ENCODE measurements at regions not wholly inside any gene's neighbourhood (a gene's known extent, or its start where the extent isn't known, plus 50 kb on each side); places are given as distances from the start of the nearest gene placed in this dataset.

DNA sequence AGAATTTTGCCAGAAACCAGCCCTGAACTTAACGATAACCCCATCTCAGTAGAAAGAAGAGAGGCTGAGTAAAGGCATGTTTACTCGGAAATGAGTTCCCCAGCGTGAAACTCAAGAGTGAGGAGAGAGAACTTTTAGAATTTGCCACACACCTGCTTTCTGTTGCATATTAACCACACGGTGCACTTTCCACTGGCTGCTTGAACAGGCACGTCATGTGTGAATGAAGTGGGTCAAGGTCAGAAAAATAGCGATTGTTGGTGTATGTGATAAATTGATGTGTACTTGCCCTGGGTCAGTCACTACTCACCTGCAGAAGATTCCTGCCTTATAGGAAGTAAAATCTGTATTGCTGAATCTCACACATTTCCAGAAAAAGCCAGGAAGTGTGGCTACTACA lies 395.7 kb downstream of the TRIML1 start:
- TF ChIP-seq, protein P1, sequence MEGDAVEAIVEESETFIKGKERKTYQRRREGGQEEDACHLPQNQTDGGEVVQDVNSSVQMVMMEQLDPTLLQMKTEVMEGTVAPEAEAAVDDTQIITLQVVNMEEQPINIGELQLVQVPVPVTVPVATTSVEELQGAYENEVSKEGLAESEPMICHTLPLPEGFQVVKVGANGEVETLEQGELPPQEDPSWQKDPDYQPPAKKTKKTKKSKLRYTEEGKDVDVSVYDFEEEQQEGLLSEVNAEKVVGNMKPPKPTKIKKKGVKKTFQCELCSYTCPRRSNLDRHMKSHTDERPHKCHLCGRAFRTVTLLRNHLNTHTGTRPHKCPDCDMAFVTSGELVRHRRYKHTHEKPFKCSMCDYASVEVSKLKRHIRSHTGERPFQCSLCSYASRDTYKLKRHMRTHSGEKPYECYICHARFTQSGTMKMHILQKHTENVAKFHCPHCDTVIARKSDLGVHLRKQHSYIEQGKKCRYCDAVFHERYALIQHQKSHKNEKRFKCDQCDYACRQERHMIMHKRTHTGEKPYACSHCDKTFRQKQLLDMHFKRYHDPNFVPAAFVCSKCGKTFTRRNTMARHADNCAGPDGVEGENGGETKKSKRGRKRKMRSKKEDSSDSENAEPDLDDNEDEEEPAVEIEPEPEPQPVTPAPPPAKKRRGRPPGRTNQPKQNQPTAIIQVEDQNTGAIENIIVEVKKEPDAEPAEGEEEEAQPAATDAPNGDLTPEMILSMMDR (IDR thresholded peaks at IDR 0.05), result no peak
- no peak for TF ChIP-seq POLR2A (IDR thresholded peaks at IDR 0.05; ENCODE audit: low read depth)
